HG03521 (cell line): ENCODE measurements at regions not wholly inside any gene's neighbourhood (a gene's known extent, or its start where the extent isn't known, plus 50 kb on each side); places are given as distances from the start of the nearest gene placed in this dataset.
"Not testable (repeated sequence)": the region's sequence is repeated elsewhere in the genome, so short reads cannot be mapped to it uniquely, and the experiment has no call there.

ENCODE experiments used
- ATAC-seq: cut with Tn5 transposase; IDR thresholded peaks from one replicate; pipeline ENCODE4 v1.9.1; 2021; ENCODE audit warnings: mild to moderate bottlenecking, moderate library complexity; ENCODE audit not compliant: unreplicated experiment

DNA sequence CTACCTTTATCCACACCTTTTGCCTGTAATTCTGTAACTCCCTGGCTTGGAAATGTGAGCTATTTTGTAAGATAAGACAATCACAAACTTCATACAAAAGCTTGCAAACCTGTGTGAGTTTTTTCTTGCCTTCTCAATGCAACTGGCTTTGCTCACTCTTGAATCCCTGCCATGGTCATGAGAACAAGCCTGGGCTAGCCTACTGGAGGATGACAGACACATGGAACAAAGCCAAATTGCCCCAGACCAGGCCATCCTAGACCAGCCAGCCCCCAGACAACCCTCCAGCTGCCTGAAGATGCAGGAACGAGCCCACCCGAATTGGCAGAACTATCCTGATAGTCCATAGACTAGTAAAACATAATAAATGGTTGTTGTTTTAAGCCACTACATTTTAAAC lies 466.6 kb upstream of the ERCC4 start:
- ATAC-seq: no peak

GRCh38 chr16:13453938-13454553 lies 465.9 kb upstream of the ERCC4 start:
- ATAC-seq: no peak

DNA sequence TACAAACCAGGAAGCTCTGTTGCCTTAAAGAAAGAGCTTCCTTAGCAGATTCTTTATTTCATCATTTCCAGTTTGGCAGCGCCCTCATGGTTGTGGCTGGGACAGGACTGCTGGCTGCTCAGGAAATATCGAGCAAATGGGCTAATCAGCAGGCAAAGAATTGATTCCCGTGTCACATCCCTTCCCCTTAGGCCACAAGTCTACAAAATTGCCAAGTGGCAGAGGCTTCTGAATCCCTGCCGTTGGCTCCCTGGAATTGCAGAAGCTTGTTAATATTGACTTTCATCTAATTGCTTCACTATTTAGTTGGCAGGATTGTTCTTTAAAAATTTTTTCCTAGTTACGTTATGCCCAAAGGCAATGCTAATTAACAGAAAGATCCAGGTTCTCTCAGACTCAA lies 456.3 kb upstream of the ERCC4 start:
- no peak for ATAC-seq

GRCh38 chr16:13471036-13471435 lies 448.9 kb upstream of the ERCC4 start:
- no peak for ATAC-seq

DNA sequence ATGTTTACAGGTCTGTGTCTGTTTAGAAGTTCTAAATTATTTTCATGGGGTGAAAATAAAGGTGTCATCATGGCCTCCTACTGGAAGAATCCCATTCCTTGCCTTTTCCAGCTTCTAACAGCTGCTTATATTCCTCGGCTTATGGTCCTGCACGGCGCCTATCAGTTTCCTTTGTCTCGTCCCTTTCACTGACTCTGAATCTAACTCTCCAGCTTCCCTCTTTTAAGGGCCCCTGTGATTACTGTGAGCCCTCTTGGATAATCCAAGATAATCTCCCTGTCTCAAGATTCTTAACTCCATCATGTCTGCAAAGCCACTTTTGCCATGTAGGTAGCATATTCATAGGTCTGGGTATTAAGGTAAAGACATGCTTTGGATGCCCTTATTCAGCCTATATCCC lies 441.0 kb upstream of the ERCC4 start:
- ATAC-seq: no peak

GRCh38 chr16:13479549-13479948 lies 440.4 kb upstream of the ERCC4 start:
- ATAC-seq: no peak

- no peak for ATAC-seq
Observed at GRCh38 chr16:13480801-13481200, 439.2 kb upstream of the ERCC4 start.

DNA sequence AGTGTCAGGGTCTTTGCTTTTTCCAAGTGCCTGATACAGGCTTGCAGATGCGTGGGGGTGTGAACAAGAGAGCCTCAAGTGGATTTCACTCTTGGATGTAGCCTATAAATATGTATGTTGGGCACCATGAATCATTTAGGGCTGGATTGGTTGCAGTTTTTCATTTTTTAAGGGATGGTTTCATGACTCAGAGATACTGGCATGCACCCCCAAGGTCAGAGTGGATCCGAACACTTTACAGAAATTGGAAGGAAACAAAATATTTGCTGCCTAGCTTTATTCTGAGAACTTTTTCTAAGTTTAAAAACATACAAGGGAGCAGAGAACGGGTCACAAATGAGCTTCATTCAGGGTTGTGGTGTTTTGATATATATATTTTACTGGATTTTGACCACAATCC lies 436.8 kb upstream of the ERCC4 start:
- no peak for ATAC-seq

DNA sequence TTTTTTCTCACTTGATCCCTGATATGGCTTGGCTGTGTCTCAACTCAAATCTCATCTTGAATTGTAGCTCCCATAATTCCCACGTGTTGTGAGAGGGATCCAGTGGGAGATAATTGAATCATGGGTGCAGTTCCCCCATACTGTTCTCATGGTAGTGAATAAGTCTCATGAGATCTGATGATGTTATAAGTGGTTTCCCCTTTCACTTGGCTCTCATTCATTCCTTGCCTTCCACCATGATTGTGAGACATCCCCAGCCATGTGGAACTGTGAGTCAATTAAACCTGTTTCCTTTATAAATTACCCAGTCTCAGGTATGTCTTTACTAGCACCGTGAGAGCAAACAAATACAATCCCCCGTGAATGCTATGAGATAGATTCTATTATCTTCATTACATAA lies 430.5 kb upstream of the ERCC4 start:
- ATAC-seq: not testable (repeated sequence)

DNA sequence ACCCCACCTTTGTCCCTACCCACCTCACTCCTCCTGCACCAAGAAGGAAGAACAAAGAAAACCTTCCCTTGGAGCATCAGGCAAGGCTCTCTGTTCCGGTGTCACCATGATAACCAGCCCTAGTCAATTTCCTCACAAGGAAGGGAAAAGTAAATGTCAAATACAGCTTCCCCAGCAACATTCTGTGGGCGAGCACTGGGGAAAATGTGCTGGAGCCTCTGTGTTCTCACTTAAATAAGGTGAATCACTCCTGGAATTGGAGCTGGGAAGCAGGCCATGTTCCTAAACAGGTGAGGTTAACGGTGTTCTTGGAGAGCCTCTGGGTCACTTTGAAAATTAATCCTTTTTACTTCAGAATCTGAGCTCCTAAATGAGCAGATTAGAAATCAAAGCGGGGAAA lies 427.9 kb upstream of the ERCC4 start:
- no peak for ATAC-seq

GRCh38 chr16:13503960-13504635 lies 415.9 kb upstream of the ERCC4 start:
- no peak for ATAC-seq

- no peak for ATAC-seq
Observed at GRCh38 chr16:13507530-13507929, 412.4 kb upstream of the ERCC4 start.

GRCh38 chr16:13510425-13511151 lies 409.4 kb upstream of the ERCC4 start:
- ATAC-seq: no peak

DNA sequence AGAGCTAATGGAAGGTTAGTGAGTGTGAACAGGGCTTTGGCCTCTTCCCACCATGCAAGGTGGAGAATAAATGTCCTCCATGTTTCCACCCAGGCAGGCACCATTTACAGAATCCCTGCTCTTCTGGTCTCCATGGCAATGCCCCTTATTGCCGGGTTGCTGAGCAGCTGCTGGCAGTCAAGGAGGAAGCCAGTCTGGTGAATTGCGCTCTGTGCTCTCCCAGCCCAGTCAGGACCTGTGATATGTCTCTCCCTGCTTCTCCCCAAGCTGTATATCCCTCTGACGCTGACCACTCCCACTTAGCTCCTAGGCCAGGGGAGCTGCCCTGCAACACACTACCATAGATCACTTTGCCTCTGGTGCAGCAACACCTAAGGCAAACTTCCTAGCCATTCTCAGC lies 402.1 kb upstream of the ERCC4 start:
- ATAC-seq: no peak

GRCh38 chr16:13519871-13520270 lies 400.1 kb upstream of the ERCC4 start:
- ATAC-seq: no peak

DNA sequence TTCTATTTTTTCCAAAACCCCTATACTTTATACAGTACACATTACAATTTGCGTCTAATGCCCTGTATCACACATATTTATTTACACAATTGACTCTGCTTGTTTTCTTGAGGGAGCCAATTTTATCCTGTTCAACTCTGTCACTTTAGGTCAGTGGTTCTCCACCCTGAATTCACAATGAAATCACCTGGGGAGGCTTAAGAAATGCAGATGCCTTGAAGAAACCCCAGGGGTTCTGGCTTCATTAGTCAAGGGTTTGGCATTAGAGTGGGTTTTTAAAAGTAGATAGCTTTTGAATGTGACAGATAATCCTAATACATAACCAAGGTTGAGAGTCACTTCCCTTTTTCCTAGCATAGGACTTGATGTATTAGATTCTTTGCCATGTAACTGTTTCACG lies 398.6 kb upstream of the ERCC4 start:
- ATAC-seq: no peak

- no peak for ATAC-seq
Observed at GRCh38 chr16:13527332-13527731, 392.6 kb upstream of the ERCC4 start.

DNA sequence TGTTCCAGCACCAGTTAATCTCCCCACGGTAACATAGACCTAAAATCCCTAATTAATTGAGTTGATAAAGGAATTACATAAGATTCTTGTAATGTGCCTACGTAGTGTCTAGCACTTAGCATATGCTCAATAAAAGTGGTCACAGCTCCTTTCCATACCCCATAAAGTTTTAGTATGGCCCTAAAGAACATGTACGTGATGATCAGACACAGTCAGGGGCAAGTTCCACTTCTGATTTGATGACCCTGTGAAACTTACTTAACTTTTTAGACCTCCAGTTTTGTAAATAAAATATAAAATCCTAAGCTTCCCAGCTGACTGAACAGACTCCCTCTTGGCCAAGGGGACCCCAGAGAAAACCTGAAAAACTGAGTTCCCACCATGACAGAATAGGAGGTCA lies 391.3 kb upstream of the ERCC4 start:
- ATAC-seq: no peak

DNA sequence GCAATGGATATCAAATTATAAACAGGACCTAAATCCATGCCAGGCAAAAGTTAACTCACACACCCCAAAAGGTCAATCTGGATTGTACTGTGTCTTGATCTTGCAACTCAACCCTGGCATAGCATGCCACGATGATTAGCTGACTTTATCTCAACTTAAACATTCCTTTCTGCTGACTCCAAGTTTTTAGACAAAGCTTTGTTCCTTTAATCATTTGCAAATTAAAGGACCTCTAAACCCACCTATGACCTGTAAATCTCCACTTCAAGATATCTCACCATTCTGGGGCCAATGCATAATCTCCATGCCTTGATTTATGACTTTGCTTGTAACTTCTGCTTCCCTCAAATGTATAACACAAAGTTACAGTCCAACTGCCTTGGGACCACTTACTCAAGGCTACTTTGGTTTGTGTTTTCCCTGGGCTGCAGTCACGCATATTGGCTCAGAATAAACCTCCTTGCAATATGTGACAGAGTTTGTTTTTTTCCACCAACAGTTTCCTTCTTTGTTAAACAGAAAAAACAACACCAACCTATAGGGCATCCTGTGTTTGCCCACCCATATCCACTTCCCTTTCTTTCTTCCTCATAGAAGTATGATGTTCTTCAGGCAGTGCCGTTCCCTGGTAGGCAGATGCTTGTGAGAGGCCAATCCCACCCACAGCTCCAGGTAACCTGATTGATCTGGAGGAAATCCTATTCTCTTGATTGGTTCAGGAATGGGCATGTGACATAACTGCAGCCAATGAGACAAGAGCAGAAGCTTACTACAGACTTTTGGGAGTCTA lies 390.6 kb upstream of the ERCC4 start:
- ATAC-seq: no peak

DNA sequence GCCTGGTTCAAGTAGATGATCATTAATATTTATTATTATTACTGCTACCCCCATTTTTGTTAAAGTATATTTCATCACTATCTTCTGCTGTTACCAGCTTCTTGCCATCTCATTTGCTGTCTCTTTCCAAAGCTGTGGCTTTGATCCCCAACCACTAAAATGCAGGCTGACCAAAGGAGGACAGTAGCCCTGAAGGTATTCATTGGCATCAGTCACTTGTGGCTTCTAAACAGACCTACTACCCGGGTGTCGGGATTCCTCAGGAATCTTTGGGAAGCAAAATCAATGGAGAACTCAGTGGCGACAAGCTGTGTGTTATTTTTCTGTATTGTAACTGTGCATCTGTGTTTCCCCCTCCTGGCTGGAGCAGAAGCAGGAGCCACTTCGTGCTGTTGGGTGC lies 379.2 kb upstream of the ERCC4 start:
- no peak for ATAC-seq

GRCh38 chr16:13542284-13542683 lies 377.7 kb upstream of the ERCC4 start:
- ATAC-seq: no peak

DNA sequence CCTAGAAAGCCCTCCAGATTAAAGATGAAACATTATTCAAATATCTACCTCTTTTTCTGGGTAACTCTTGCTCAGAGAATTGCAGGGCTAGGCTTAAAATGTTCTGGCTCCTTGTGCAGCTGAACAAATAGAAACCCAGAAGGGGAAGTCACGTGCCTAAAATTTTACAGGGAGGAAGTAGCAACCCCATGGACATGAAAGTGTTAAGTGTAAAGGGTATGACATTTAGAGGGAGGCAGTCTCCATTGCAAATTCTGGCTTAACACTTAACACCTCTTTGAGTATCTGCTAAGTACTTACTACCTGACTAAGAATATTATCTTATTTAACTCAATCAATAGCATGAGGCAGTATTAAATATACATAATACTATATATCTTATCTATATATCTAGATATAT lies 376.1 kb upstream of the ERCC4 start:
- no peak for ATAC-seq
